KOPT-K1 (cell line): ENCODE measurements at regions not wholly inside any gene's neighbourhood (a gene's known extent, or its start where the extent isn't known, plus 50 kb on each side); places are given as distances from the start of the nearest gene placed in this dataset.

ENCODE experiments used
- H3K27ac ChIP-seq: fragments of 200-600 bp; sonication (generic); 2 replicates; pipeline ENCODE4 v1.5.1; 2016; ENCODE audit warnings: antibody characterized with exemption, mild to moderate bottlenecking, low read depth, low read length; ENCODE audit not compliant: poor library complexity, severe bottlenecking
- H3K36me3 ChIP-seq: fragments of 200-600 bp; sonication (generic); 2 replicates; pipeline ENCODE4 v1.5.1; 2017; ENCODE audit warnings: antibody characterized with exemption, mild to moderate bottlenecking, low read length, moderate library complexity; ENCODE audit not compliant: insufficient read depth
- H3K9me3 ChIP-seq: fragments of 200-600 bp; sonication (generic); 2 replicates; pipeline ENCODE4 v1.5.1; 2017; ENCODE audit warnings: antibody characterized with exemption, low read length, mild to moderate bottlenecking; ENCODE audit not compliant: insufficient read depth, poor library complexity, severe bottlenecking

GRCh38 chr19:28468701-28469459 is 744.1 kb downstream of the UQCRFS1 start:
- Histone ChIP-seq H3K27ac (no peak overlapping the region), H3K36me3 (no peaks in the 10 kb centered on the region), H3K9me3 (no peaks in the 10 kb centered on the region)

DNA sequence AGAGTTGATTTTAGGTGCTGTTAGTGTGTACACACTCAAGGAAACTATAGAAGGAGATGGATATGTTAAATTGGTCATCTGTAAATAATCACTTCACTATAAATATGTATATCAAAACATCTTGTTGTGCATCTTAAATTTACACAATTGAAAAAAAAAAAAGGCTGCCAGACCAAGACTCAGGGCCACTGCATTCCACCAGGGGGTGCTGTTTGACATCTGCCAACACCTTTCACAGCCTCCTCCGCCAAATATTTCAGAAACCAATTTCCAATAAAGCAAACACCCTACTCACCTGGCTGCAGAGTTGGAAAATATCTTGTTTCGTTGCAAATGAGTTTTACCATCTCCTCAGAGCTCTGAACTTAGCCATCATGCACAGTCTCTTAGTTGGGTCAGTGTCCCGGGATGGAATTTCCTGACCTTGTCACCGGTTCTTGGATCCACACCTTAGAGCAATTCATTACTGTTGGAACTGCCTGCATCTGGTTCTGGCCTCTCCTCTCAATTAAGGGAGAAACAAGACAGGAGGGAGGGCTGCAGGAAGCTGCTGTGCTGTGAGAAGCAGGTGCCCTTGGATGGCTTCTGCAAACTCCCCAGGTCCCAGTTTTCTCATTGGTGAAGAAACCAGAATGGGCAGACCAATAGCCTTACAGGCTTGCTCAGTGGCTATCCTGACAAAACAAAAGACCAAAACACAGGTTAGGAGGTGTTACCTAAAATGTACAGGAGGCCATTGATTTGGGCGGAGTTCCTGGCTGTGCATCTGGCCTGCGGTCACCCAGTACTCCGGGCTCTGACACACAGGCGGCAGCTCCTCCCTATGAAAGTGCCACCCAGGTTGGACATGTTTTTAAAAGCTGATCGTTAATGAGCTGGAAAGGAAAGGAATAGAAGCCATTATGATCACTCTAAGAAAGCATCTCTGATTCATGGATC is 746.6 kb downstream of the UQCRFS1 start:
- Histone ChIP-seq H3K36me3 (no peaks in the 10 kb centered on the region), H3K27ac (no peak overlapping the region), H3K9me3 (no peaks in the 10 kb centered on the region)

DNA sequence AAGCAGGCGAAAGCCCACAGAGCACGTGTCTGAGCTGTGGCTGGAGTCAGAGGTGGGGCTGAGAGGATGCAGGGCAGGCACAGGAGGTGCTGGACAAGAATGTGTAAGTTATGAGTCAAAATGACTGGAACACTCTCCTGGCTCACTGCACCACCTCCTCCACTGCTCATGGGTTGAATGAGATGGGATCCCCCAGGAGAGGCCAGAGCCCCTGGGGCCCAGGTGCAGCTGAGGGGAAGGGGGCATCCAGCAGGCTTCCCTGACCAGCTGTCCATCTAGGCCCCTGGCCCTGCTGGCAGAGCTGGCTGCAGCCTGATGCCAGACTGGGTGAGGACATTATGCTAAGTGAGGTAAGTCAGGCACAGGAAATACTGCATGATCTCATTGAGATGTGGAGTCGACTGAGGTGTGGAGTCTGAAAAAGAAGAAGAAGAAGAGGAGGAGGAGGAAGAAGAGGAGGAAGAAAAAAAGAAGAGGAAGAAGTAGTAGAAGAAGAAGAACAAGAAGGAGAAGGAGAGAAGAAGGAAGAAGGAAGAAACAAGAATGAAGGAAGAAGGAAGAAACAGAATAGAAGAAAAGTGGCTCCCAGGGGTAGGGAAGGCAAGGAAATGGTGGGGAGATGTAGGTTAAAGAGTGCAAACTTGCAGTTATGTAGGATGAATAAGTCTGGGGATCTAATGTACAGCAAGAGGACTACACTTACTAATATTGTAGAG is 747.4 kb downstream of the UQCRFS1 start:
- Histone ChIP-seq H3K27ac (no peak overlapping the region), H3K9me3 (no peaks in the 10 kb centered on the region), H3K36me3 (no peaks in the 10 kb centered on the region)

- H3K36me3 ChIP-seq = no peaks in the 10 kb centered on the region
- no peaks in the 10 kb centered on the region for H3K9me3 ChIP-seq
- no peak overlapping the region for H3K27ac ChIP-seq
Measured at GRCh38 chr19:28463493-28464053, 749.4 kb downstream of the UQCRFS1 start.

DNA sequence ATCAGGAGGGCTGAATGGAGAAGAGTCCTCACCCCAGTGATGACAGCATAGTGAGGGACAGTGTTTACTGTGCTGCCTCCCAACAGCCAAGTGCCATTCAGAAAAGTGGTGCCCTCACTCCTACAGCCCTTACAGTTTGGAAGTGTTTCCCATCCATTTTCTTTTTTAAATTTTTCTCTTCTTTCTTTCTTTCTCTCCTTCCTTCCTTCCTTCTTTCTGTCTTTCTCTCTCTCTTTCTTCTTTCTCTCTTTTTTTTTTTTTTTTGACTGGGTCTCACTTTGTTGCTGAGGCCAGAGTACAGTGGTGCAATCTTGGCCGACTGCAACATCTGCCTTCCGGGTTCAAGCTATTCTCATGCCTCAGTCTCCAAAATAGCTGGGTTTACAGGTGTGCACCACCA is 755.3 kb downstream of the UQCRFS1 start:
- Histone ChIP-seq H3K36me3 (no peaks in the 10 kb centered on the region), H3K9me3 (no peaks in the 10 kb centered on the region), H3K27ac (no peak overlapping the region)

- Histone ChIP-seq H3K27ac (no peak overlapping the region), H3K36me3 (no peaks in the 10 kb centered on the region), H3K9me3 (no peaks in the 10 kb centered on the region)
Measured at GRCh38 chr19:28456708-28457320, 756.1 kb downstream of the UQCRFS1 start.

DNA sequence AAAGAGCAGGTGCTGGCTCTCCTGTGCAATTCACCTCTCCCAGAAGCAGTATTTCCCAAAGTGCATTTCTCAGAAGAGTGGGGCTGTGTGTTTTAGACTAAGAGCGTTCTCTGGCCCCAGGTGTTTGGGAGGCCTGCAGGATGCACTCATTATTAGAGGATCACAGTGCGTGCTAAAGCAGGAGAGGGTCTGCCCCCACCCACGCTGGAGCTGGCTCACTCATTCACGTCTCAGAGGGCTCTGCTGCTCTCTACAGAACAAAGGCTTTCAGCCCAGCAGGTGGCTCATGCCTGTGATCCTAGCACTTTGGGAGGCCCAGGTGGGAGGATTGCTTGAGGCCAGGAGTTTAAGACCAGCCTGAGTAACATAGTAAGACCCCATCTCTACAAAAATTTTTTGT is 756.7 kb downstream of the UQCRFS1 start:
- no peaks in the 10 kb centered on the region for H3K36me3 ChIP-seq
- H3K9me3 ChIP-seq = no peaks in the 10 kb centered on the region
- H3K27ac ChIP-seq = no peak overlapping the region

DNA sequence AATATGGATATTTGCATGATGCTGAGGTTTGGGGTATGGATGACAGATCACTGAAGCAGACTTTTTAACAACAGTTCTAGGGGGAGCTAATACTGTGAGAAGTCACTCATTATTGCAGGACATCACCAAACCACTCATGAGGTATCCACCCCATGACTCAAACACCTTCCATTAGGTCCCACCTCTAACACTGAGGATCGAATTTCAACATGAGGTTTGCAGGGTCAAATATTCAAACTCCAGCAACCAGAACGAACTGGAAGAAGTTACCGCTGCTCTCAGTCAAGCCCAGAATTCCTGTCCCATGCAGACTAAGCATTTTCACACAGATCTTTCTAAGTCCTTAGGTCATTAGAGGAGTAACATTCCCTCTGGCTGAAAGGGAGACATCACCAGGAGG is 758.9 kb downstream of the UQCRFS1 start:
- no peak overlapping the region for H3K27ac ChIP-seq
- no peaks in the 10 kb centered on the region for H3K36me3 ChIP-seq
- no peaks in the 10 kb centered on the region for H3K9me3 ChIP-seq

- no peaks in the 10 kb centered on the region for H3K36me3 ChIP-seq
- no peak overlapping the region for H3K27ac ChIP-seq
- H3K9me3 ChIP-seq = no peaks in the 10 kb centered on the region
Measured at GRCh38 chr19:28453420-28453819, 759.5 kb downstream of the UQCRFS1 start.

DNA sequence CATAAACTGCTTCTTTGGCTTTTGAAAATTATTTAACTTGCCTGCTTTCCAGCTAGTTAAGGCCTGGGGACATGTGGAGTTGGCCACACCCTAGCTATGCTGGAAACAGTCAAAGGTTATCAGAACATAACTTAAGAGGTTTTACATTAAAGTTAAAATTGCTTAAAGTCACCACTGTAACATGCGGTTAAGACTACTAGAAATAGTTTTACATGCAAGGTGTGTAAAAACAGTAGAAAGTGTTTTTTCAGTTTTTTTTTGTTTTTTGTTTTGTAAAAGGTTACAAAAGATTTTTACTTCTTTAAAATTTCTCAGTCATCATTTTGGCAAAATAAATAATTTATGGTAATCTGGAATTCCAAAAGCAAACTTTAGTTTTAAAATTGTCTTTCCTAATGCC is 763.1 kb downstream of the UQCRFS1 start:
- no peaks in the 10 kb centered on the region for H3K9me3 ChIP-seq
- no peaks in the 10 kb centered on the region for H3K36me3 ChIP-seq
- no peak overlapping the region for H3K27ac ChIP-seq

DNA sequence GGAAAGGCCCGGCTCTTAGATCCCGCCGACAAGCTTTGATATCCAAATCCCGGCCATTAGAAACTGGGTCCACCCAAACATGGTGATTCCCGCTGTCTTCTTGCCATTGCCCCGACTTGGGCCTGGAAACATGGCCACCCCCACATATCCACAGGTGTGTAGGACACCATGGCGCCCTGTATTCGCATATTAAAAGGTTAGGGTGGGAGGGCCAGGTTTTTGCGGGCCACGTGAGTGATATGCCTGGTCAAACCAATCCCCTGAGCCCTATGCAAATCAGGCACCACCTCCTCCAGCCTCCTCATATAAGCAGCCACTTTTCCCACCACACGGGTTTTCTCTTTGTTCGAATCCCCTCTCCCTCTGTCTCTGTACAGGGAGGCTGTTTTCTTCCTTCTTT is 766.4 kb downstream of the UQCRFS1 start:
- Histone ChIP-seq H3K27ac (no peak overlapping the region), H3K9me3 (no peaks in the 10 kb centered on the region), H3K36me3 (no peaks in the 10 kb centered on the region)

- Histone ChIP-seq H3K36me3 (no peaks in the 10 kb centered on the region), H3K27ac (no peak overlapping the region), H3K9me3 (no peaks in the 10 kb centered on the region)
Measured at GRCh38 chr19:28445826-28446225, 767.1 kb downstream of the UQCRFS1 start.

- no peak overlapping the region for H3K27ac ChIP-seq
- H3K36me3 ChIP-seq = no peaks in the 10 kb centered on the region
- no peaks in the 10 kb centered on the region for H3K9me3 ChIP-seq
Measured at GRCh38 chr19:28444362-28444761, 768.6 kb downstream of the UQCRFS1 start.

GRCh38 chr19:28443361-28443760 is 769.6 kb downstream of the UQCRFS1 start:
- no peaks in the 10 kb centered on the region for H3K9me3 ChIP-seq
- H3K27ac ChIP-seq = no peak overlapping the region

More at GRCh38 chr19:28443361-28443760, 769.6 kb downstream of the UQCRFS1 start:
- H3K36me3 ChIP-seq = no peaks in the 10 kb centered on the region
